ENCODE measurements at regions not wholly inside any gene's neighbourhood (a gene's known extent, or its start where the extent isn't known, plus 50 kb on each side); places are given as distances from the start of the nearest gene placed in this dataset.

GRCh38 chr4:16450724-16451123, 224.5 kb upstream of the TAPT1 start:
- TF ChIP-seq RARB (CRISPR knock-in tag; IDR thresholded peaks at IDR 0.05) (no peak), PATZ1 (CRISPR knock-in tag; IDR thresholded peaks at IDR 0.05; ENCODE audit: borderline replicate concordance) (no peak), ARNTL (CRISPR knock-in tag; IDR thresholded peaks at IDR 0.05; ENCODE audit: borderline replicate concordance, low read depth) (no peak), TSHZ2 (CRISPR knock-in tag; IDR thresholded peaks at IDR 0.05) (no peak), CSRNP3 (CRISPR knock-in tag; IDR thresholded peaks at IDR 0.05) (no peak), POU6F1 (CRISPR knock-in tag; IDR thresholded peaks at IDR 0.05; ENCODE audit: borderline replicate concordance, low read depth) (no peak), ZNF70 (CRISPR knock-in tag; IDR thresholded peaks at IDR 0.05) (no peak), ZC3H10 (CRISPR knock-in tag; IDR thresholded peaks at IDR 0.05) (no peak), GLIS3 (CRISPR knock-in tag; IDR thresholded peaks at IDR 0.05) (no peak)

All from SK-N-SH treated with all-trans-retinoic acid at 6 μM for 48 hours (cell line).